PC-9 (cell line): ENCODE measurements at regions not wholly inside any gene's neighbourhood (a gene's known extent, or its start where the extent isn't known, plus 50 kb on each side); places are given as distances from the start of the nearest gene placed in this dataset.

Source experiments
- BruUV-seq: library from RNA; stranded (reverse); fragments of 400-500 nt; replicated peaks from 2 replicates; lab custom pipeline; 2021; lab: Mats Ljungman, UMichigan
- CTCF ChIA-PET: fragments of 300-600 bp; sonication (Branson Sonifier 250); formaldehyde crosslinking; loops from one replicate; lab custom pipeline; 2022; ENCODE audit warnings: antibody characterized with exemption; lab: Charles Lee
- POLR2A ChIA-PET: fragments of 300-600 bp; sonication (Branson Sonifier 250); formaldehyde crosslinking; loops from one replicate; lab custom pipeline; 2022; ENCODE audit warnings: antibody characterized with exemption; ENCODE audit not compliant: unreplicated experiment; lab: Charles Lee
- DNase-seq, 2 experiments: peaks; one replicate each; pipeline versions ENCODE4 v3.0.0 to v3.0.0-alpha.2; 2015 to 2022; ENCODE audit warnings: mixed read lengths in 1 of 2
- H2AFZ ChIP-seq: fragments of 200-600 bp; sonication (generic); 2 replicates; pipeline ENCODE4 v1.8.1; 2017; ENCODE audit warnings: antibody characterized with exemption
- H3F3A ChIP-seq: fragments of 200-600 bp; sonication (generic); 2 replicates; pipeline ENCODE4 v1.8.1; 2017; ENCODE audit warnings: antibody characterized with exemption, mild to moderate bottlenecking, low read depth; ENCODE audit not compliant: insufficient read depth
- H3K27ac ChIP-seq: fragments of 200-600 bp; sonication (generic); 2 replicates; pipeline ENCODE4 v1.6.1; 2016; ENCODE audit warnings: mixed run types
- H3K27me3 ChIP-seq: fragments of 200-600 bp; sonication (generic); 2 replicates; pipeline ENCODE4 v1.6.1; 2016; ENCODE audit warnings: low read depth, mixed run types; ENCODE audit not compliant: insufficient read depth
- H3K36me3 ChIP-seq: fragments of 200-600 bp; sonication (generic); 2 replicates; pipeline ENCODE4 v1.6.1; 2016; ENCODE audit warnings: low read depth, mixed run types
- H3K4me1 ChIP-seq: fragments of 200-600 bp; sonication (generic); replicated peaks from 2 replicates; pipeline ENCODE4 v1.6.1; 2016; ENCODE audit warnings: mixed run types; ENCODE audit not compliant: insufficient read depth
- H3K4me2 ChIP-seq: fragments of 200-600 bp; sonication (generic); 2 replicates; pipeline ENCODE4 v1.6.1; 2017; ENCODE audit warnings: mixed run types
- H3K4me3 ChIP-seq: fragments of 200-600 bp; sonication (generic); 2 replicates; pipeline ENCODE4 v1.6.1; 2016; ENCODE audit warnings: mixed run types
- H3K79me2 ChIP-seq: fragments of 200-600 bp; sonication (generic); 2 replicates; pipeline ENCODE4 v1.6.1; 2017; ENCODE audit warnings: low read depth, mixed run types
- H3K9me2 ChIP-seq: fragments of 200-600 bp; sonication (generic); 2 replicates; pipeline ENCODE4 v1.8.1; 2017; ENCODE audit warnings: mild to moderate bottlenecking; ENCODE audit not compliant: insufficient read depth
- H3K9me3 ChIP-seq: fragments of 200-600 bp; sonication (generic); 2 replicates; pipeline ENCODE4 v1.8.1; 2016; ENCODE audit warnings: low read depth; ENCODE audit not compliant: insufficient read depth
- H4K20me1 ChIP-seq: fragments of 200-600 bp; sonication (generic); 2 replicates; pipeline ENCODE4 v1.8.1; 2017; ENCODE audit not compliant: insufficient read depth
- EZH2 ChIP-seq: fragments of 200-600 bp; sonication (generic); IDR thresholded peaks from 2 replicates; pipeline ENCODE4 v1.8.0; 2017; ENCODE audit warnings: antibody characterized with exemption, low read depth
- intact Hi-C: fragments of 100-400 bp; cut with micrococcal nuclease; formaldehyde crosslinking; loops from one replicate; pipeline ENCODE4 v1.10.0; 2022; ENCODE audit not compliant: unreplicated experiment
- TF ChIP-seq, protein P1 (sequence below): fragments of 200-600 bp; sonication (generic); conservative IDR thresholded peaks from 2 replicates; pipeline ENCODE4 v1.6.1; 2017; ENCODE audit warnings: mixed run types, antibody characterized with exemption, mild to moderate bottlenecking, moderate library complexity

- Histone ChIP-seq H3K9me2 (no peaks in the 10 kb centered on the region), H4K20me1 (no peaks in the 10 kb centered on the region; the same call in 1 of the 2 replicates), H3K4me2 (no peak overlapping the region), H3K4me3 (no peak overlapping the region), H3K27me3 (peaks cover 32% of the 10 kb centered on the region), H2AFZ (no peak overlapping the region), H3K36me3 (no peaks in the 10 kb centered on the region), H3K9me3 (no peaks in the 10 kb centered on the region), H3K79me2 (no peaks in the 10 kb centered on the region), H3K27ac (no peak overlapping the region), H3F3A (peaks cover 17% of the 10 kb centered on the region; the same call in 1 of the 2 replicates), H3K4me1 (peaks cover 16% of the 10 kb centered on the region)
- ChIA-PET POLR2A (no interaction called here), CTCF (no interaction called here)
- TF ChIP-seq EZH2, result no peak
- TF ChIP-seq, protein P1, sequence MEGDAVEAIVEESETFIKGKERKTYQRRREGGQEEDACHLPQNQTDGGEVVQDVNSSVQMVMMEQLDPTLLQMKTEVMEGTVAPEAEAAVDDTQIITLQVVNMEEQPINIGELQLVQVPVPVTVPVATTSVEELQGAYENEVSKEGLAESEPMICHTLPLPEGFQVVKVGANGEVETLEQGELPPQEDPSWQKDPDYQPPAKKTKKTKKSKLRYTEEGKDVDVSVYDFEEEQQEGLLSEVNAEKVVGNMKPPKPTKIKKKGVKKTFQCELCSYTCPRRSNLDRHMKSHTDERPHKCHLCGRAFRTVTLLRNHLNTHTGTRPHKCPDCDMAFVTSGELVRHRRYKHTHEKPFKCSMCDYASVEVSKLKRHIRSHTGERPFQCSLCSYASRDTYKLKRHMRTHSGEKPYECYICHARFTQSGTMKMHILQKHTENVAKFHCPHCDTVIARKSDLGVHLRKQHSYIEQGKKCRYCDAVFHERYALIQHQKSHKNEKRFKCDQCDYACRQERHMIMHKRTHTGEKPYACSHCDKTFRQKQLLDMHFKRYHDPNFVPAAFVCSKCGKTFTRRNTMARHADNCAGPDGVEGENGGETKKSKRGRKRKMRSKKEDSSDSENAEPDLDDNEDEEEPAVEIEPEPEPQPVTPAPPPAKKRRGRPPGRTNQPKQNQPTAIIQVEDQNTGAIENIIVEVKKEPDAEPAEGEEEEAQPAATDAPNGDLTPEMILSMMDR, result no peak
- no TSS peak for BruUV-seq
- DNase-seq, result no peak
- intact Hi-C loops, result no loop called here
Measured at GRCh38 chr20:60074276-60074675, 116.1 kb downstream of the CDH26 start.

- no peaks in the 10 kb centered on the region for H3K9me3 ChIP-seq
- TF ChIP-seq EZH2, result no peak
- TF ChIP-seq, protein P1, result no peak
- peak; percentile 16 to 87 for DNase-seq
- intact Hi-C loops, result no loop called here
- no TSS peak for BruUV-seq
- H3K79me2 ChIP-seq, result no peaks in the 10 kb centered on the region
- ChIA-PET POLR2A (no interaction called here), CTCF (no interaction called here)
- H3K27me3 ChIP-seq, result peaks cover 23% of the 10 kb centered on the region
- no peak overlapping the region for H3K4me3 ChIP-seq
- no peaks in the 10 kb centered on the region for H3K36me3 ChIP-seq
- no peak overlapping the region for H2AFZ ChIP-seq
- no peak overlapping the region for H3K27ac ChIP-seq
- peaks cover 16% of the 10 kb centered on the region for H3K4me1 ChIP-seq
- H3K9me2 ChIP-seq, result no peaks in the 10 kb centered on the region
- H3K4me2 ChIP-seq, result peak overlapping the region; percentile 14; the same call in 1 of the 2 replicates
- H4K20me1 ChIP-seq, result no peaks in the 10 kb centered on the region; the same call in 1 of the 2 replicates
- peaks cover 17% of the 10 kb centered on the region; the same call in 1 of the 2 replicates for H3F3A ChIP-seq
Measured at GRCh38 chr20:60078351-60079250, 120.4 kb downstream of the CDH26 start.

GRCh38 chr20:60080401-60080800 lies 122.2 kb downstream of the CDH26 start:
- Histone ChIP-seq H3K4me2 (no peak overlapping the region), H3K36me3 (no peaks in the 10 kb centered on the region), H3K4me3 (no peak overlapping the region), H3K4me1 (peaks cover 16% of the 10 kb centered on the region), H3K27me3 (peaks cover 40% of the 10 kb centered on the region), H3F3A (peaks cover 17% of the 10 kb centered on the region; the same call in 1 of the 2 replicates), H2AFZ (no peak overlapping the region), H3K9me3 (no peaks in the 10 kb centered on the region), H3K79me2 (no peaks in the 10 kb centered on the region), H3K27ac (no peak overlapping the region), H3K9me2 (no peaks in the 10 kb centered on the region), H4K20me1 (no peaks in the 10 kb centered on the region; the same call in 1 of the 2 replicates)
- no peak for DNase-seq
- POLR2A ChIA-PET, result no interaction called here
- no TSS peak for BruUV-seq
- intact Hi-C loops, result no loop called here
- TF ChIP-seq, protein P1, result no peak
- TF ChIP-seq EZH2, result no peak
- CTCF ChIA-PET, result no interaction called here
